HG02884 (cell line): ENCODE measurements at regions not wholly inside any gene's neighbourhood (a gene's known extent, or its start where the extent isn't known, plus 50 kb on each side); places are given as distances from the start of the nearest gene placed in this dataset.

Experiments used
- ATAC-seq: cut with Tn5 transposase; IDR thresholded peaks from one replicate; pipeline ENCODE4 v1.9.1; 2021; ENCODE audit warnings: mild to moderate bottlenecking, moderate library complexity; ENCODE audit not compliant: unreplicated experiment

GRCh38 chr2:180743401-180743800, 237.0 kb upstream of the UBE2E3 start:
- ATAC-seq, result no peak

DNA sequence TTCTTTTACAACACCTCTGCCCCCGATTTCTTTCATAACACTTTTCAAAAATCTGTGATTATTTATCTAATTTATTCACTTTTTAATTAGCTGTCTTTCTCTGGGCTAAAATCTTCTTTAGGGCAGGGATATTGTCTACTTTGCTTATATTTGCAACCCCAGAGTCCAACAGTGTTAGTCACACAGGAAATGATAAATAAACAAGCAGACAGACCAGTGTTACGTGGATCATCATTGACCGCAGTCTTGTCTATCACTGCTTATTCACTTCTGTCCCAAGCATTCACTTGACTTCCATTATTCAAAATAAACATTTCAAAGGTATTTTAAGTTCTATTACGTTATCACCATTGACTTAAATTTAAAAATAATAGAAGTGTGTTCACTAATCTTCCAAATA, 237.6 kb upstream of the UBE2E3 start:
- no peak for ATAC-seq

GRCh38 chr2:180739070-180739469, 241.3 kb upstream of the UBE2E3 start:
- ATAC-seq, result no peak

- ATAC-seq, result no peak
These were observed 244.6 kb upstream of the UBE2E3 start for GRCh38 chr2:180735799-180736198.

- ATAC-seq, result no peak
These were observed 246.0 kb upstream of the UBE2E3 start for GRCh38 chr2:180734382-180734781.

DNA sequence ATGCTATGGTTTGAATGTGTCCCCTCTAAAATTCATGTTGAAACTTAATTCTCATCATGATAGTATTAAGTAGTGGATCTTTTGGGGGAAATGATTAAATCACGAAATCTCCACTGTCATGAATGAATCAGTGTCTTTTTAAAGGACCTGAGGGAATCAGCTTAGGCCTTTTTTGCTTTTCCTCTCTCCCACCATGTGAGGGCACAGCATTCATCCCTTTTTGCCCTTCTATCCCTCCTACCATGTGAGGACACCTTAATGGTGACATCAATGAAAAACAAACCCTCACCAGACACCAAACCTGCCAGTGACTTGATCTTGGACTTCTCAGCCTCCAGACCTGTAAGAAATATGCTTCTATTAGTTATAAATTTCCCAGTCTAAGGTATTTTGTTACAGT, 247.1 kb upstream of the UBE2E3 start:
- ATAC-seq, result no peak

DNA sequence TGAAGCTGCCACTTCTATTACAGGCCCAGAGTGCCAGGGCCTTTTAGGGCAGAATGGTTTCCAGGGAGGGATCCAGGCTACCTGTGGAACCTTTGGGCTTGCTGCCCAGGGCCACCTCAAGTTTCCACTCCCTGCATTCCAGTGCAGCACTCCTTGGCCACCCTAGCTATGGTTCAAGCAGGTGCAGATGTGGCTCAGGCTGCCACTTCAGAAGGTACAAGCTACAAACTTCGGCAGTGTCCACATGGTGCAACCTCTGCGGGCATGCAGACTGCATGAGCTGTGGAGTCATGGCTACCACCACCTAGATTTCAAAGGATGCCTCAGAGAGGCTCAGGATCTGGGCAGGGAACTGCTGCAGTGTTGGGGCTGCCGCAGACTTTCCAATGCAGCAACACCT, 248.1 kb upstream of the UBE2E3 start:
- no peak for ATAC-seq

GRCh38 chr2:180730976-180731375, 249.4 kb upstream of the UBE2E3 start:
- no peak for ATAC-seq

- ATAC-seq, result no peak
These were observed 251.4 kb upstream of the UBE2E3 start for GRCh38 chr2:180728928-180729559.

DNA sequence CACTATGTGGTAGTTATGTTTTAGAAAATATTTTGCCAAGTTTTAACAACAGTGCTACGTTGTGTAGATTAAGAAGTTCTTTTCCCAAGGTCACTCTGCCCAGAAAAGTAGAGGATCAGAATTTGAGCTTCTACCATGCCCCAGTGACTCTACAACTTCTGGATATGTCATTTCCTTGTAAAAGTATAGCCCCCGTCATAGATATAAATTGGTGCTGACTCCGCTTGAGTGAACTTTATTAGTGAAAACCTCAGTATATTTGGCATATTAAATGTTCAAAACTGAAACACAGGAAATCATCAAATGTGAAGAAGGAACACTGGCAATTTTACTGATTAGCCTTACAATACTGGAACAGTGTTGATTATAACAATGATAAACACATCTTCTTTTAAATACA, 256.7 kb upstream of the UBE2E3 start:
- ATAC-seq, result no peak

- no peak for ATAC-seq
These were observed 257.7 kb upstream of the UBE2E3 start for GRCh38 chr2:180722551-180723239.

DNA sequence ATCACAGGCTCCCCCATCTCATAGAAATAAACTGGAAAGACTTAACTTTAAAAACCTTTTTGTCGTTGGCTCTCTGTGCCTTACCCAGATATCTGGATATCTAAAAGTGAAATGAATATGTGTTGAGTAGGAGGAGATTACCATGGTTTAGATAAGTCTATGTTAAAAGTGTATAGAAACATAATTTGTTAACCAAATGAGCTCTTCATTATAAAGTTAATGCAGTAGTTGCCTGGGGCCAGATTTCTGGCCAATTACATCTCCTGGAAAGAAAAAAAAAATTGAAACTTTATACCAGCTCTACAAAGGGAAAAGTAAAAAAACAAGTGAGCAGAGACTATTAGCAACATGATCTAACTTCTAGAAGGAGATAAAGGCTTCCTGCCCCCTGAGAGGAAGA, 259.6 kb upstream of the UBE2E3 start:
- no peak for ATAC-seq

GRCh38 chr2:180717588-180717987, 262.8 kb upstream of the UBE2E3 start:
- ATAC-seq, result no peak

DNA sequence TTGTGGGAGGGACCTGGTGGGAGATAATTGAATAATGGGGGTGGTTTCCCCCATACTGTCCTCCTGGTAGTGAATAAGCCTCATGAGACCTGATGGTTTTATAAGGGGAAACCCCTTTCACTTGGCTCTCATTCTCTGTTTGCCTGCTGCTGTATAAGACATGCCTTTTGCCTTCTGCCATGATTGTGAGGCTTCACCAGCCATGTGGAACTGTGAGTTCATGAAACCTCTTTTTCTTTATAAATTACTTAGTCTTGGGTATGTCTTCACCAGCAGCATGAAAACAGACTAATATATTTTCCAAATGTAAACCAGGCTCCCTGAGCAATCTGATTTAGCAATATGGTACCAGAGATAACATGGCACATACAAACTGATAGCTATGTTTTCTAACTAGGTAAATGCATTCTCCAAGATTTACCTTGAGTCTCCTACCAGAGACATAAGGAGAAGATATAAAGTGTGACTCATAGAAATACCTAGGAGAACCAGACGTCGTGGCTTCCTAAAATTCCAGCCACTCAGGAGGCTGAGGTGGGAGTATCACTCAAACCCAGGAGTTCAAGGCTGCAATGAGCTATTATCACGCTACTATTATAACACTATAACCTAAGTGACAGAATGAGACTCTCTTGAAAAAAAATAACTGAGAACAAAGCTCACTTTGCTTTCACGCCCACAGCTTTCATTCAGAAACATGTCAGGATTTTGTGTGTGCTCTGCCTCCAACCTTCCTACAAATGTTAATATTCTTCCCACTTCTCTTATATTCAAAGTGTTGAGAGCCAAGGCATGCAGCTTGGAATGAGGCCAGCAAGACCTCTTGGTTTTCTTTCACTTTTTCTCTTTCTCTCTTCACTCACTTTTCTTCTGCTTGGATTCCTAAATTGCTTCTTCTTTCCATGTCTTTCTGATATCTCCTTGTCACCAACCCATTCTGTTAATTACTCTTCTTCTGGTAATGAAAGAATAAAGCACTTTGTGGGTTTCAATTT, 263.9 kb upstream of the UBE2E3 start:
- ATAC-seq, result no peak

DNA sequence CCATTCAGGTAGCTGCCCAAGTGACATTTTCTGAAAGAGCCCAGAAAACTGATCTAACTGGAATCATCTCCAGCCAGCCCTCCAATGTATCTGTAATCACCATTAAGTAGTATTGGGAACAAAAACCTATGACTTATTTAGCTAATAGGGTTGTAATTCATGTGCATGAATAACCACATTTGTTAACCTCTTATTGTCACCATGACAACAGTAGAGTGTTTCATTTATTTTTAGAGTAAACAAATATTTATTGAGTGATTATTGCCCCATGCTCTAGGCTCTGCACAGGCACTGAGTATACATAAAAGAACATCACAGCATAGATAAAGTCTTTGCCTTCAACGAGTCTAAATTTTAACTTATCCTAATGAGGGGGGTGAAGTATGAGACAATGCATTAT, 265.4 kb upstream of the UBE2E3 start:
- no peak for ATAC-seq

DNA sequence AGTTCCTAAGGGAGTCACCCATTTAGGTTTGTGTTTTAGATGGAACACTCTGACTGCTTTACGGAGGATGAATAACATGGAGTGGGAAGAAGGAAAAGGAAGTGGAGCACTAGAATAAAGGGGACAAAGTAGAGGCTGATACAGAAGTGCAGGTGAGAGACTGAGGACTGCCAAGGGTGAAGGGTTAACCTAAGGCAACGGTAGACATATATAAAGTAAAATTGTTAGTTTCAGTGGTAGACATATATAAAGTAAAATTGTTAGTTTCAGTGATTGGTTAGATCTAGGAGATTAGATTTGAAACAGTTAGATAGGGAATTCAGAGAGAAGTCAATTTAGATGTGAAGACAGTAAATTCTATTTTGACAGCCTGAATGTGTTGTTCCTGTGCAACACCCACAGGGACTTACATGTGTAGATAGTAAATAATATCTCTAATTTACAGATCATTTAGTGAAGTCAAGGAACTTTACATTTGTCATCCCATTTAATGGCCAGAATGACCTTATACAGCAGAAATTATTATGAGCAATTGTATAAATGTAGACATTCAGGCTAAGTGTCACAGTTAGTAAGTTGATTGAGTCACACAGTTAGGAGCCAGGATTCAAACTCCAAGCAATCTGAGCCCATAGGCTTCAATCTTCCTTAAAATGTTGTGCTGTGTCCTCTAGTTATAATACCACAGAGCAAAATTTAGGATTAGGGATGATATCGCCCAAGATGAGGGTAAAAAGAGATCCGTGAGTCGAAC, 270.8 kb upstream of the UBE2E3 start:
- ATAC-seq, result no peak

- no peak for ATAC-seq
These were observed 272.6 kb upstream of the UBE2E3 start for GRCh38 chr2:180707884-180708205.

DNA sequence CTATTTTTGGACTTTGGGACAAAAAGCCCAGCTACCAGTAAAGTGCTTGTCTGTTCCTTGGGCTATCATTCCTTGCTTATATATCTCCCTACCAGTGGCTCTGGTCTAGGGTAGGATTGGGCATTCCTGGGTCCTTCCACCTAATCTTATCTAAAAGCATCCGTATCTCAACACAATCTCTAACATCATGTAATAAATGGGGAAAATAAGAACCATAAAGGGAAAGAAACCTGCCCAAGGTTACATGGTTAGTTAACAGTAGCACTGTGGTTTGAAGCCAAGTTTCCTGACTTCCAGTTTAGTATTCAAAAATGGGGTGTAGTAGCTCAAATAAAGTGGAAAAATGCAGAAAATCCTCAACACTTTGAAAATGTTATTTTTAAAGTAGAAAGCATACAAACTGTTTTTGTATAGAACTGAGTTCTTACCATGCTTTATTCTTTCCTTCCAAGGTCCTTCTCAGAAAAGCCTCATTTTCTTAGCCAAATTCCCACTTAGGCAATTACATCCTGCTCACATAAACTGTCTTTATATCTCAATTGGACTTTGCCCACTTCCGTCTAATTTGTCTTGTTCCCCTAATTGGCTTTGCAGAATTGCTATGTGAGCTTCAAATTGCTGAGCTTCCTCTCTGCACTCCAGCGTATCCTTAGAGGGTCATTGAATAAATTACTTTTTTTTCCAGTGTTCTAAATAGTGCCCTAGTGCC, 273.1 kb upstream of the UBE2E3 start:
- no peak for ATAC-seq

- ATAC-seq, result no peak
These were observed 273.7 kb upstream of the UBE2E3 start for GRCh38 chr2:180706694-180707093.

DNA sequence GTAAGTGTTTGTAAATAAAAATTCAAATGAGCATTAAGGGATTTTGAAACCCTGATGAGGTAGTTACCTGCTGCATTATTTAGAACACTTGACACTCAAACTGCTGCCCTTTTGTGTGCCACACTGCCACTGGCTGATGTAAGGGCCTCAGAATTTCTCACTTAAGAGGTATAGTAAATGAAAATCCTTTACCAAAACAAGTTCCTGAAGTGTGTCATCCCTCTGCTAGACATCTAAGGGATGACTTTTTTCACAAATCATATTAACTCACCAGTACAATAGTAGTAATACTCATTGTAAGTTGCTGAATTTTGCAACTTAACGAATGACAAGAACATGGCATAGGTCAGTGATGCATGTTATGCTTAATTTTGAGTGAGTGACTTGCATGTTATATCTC, 274.9 kb upstream of the UBE2E3 start:
- ATAC-seq, result no peak

- ATAC-seq, result no peak
These were observed 275.3 kb upstream of the UBE2E3 start for GRCh38 chr2:180705122-180705521.
